ENCODE measurements at regions not wholly inside any gene's neighbourhood (a gene's known extent, or its start where the extent isn't known, plus 50 kb on each side); places are given as distances from the start of the nearest gene placed in this dataset.

DNA sequence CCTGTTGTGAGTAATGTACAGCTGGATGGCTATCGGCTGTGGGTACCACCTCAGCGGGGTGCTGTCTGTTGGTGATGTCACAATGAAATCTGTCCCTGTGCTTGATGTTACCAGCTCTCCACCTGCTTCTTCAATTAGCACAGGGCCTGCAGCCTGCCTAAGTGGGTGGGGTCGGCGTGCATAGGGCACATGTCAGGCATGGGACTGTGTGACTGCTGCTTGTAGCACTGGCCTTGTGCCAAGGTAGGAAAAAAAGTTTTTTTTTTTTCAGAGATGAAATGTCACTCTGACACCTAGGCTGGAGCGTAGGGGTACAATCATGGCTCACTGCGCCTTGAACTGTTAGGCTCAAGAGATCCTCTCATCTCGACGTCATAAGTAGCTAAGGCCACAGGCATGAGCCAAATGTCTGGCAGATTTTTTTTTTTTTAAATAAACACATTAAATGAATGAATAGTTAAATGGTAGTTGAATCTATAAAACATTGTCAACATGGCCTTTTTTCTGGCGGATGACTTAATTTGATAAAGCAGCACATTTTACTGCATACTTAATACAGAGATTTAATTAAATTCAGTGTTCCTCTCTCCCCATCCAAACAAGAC, 222.5 kb downstream of the NXNL2 start:
- no peak for DNase-seq (ENCODE audit: low spot score)

DNA sequence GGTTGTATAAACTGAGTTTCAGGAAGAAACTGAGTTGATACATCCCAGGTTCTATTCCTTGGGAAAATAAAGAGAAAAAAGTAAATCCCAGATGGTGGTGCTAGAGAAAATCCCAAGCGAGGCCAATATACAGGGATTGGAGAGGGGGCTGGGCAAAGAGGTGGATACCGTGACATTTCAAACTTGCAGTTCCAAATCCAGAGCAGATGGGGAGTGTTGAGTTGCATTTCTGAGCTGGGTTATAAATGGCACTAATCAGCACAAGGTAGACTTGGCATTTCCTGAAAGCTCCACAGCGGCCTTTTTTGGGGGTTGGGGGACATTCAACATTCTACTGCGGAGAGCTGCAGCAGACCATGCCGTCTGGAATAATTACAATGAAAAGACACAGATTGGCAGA, 224.4 kb downstream of the NXNL2 start:
- DNase-seq (ENCODE audit: low spot score) = no peak

- DNase-seq (ENCODE audit: low spot score) = no peak
Observed at GRCh38 chr9:88766778-88767503, 224.3 kb upstream of the S1PR3 start.

DNA sequence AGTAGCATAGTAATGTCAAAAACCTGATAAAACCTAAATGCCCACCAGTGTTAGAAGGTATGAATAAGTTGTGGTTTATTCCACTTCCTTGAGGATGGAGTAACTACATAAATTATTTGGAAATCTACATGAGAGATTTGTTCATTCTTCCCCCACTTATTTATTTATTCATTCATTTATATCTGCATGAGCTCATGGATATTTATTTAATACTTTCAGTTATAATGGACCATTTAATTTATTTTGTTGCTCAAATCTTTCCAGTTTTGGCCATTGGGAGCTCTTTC, 223.8 kb upstream of the S1PR3 start:
- DNase-seq (ENCODE audit: low spot score) = no peak

DNA sequence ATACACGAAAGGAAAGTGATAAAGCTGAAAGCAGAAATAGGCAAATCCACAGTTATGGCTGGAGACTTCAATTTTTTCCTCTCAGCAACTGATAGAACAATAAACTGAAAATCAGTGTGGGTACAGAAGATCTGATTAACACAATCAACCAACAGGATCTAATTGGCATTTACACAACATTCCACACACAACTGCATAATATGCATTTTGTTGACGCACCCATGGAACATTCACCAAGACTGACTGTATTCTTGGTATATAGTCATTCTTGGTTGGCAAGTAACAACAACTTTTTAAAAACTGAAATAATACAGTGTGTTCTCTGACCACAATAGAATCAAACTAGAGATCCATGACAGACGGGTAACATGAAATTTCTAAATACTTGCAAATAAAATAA, 218.7 kb upstream of the S1PR3 start:
- no peak for DNase-seq (ENCODE audit: low spot score)

DNA sequence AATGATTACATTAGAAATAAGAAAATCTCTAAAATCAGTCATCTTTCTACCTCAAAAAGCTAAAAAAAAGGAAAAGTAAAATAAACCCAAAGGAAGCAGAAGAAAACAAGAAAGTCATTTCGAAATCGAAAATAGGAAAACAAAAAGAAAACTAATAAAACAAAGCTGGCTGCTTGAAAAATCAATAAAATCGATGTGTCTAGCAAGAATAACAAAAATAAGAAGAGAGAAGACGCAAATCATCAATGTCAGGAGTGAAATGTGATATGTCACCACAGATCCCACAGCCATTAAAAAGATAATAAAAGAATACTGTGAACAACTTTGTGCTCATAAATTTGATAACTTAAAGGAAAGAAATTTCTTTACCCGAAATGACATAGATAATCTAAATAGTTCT, 218.1 kb upstream of the S1PR3 start:
- no peak for DNase-seq (ENCODE audit: low spot score)

DNA sequence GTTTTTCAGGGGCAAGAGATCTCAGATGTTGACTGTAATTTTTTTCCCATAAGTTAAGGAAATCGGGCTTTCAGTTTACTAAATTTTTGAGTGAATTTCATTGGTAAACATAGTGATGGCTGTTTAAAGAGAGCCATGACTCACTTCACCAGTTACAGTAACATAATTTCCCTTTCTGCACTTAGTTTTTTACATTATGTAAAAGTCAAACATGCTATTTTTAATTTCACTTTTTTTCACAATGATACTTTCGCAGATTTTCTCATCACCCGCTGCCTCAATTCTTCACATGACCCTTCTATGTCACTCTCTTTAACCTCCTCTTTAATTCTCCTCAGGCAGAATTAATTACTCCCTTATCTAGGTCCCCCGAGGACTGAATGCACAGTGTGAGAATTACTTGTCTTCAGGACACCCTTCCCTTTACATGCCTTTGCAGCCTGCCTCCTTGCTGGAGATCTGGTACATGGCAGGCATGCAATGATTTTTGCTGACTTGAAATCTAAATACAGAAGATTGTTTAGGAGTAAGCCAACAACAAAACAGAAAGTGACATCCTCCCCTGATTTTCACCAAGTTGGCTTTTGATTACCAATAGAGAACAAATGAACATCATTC, 217.5 kb upstream of the S1PR3 start:
- DNase-seq (ENCODE audit: low spot score) = no peak

DNA sequence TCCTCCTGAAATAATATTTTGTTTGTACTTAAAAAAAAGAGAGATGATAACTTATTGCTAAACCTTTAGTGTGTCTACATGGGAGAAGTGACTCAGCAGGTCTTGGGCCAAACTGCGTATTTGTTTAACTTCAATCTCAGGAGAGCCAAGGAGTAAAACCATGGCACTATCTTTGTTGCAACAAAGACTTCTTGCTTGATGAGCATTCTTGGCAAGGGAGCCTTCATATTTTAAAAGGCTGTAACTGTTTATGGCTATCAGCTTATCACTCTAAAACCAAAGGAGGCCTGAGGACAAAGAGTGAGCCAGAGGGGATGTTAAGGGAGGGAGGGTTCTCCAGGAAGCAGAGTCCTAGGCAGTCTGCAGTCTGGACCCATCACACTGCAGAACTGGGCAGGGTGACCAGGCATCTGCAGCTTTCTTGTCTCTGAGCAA, 216.2 kb upstream of the S1PR3 start:
- DNase-seq (ENCODE audit: low spot score) = no peak

DNA sequence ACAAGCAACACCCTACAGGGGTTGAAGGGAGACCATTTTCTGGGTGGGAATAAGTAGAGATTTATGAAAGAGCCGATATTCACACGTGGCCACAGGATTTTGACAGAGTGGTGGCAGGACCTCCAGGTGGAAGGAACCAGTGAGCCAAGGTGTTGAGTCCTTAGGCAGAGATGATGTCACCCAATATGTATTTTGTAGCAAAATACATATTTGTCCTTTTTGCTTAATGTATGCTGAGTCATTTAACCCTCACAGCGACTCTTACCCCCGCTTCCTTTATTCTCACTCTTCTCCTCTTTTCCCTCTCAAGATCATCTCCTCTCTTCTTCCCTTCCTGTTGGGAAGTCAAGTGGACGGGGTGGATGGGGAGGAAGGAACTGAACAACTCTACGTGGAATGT, 215.7 kb upstream of the S1PR3 start:
- no peak for DNase-seq (ENCODE audit: low spot score)

- no peak for DNase-seq (ENCODE audit: low spot score)
Observed at GRCh38 chr9:88775966-88776365, 215.3 kb upstream of the S1PR3 start.

- DNase-seq (ENCODE audit: low spot score) = peak; percentile 80
Observed at GRCh38 chr9:88776717-88777497, 214.4 kb upstream of the S1PR3 start.

DNA sequence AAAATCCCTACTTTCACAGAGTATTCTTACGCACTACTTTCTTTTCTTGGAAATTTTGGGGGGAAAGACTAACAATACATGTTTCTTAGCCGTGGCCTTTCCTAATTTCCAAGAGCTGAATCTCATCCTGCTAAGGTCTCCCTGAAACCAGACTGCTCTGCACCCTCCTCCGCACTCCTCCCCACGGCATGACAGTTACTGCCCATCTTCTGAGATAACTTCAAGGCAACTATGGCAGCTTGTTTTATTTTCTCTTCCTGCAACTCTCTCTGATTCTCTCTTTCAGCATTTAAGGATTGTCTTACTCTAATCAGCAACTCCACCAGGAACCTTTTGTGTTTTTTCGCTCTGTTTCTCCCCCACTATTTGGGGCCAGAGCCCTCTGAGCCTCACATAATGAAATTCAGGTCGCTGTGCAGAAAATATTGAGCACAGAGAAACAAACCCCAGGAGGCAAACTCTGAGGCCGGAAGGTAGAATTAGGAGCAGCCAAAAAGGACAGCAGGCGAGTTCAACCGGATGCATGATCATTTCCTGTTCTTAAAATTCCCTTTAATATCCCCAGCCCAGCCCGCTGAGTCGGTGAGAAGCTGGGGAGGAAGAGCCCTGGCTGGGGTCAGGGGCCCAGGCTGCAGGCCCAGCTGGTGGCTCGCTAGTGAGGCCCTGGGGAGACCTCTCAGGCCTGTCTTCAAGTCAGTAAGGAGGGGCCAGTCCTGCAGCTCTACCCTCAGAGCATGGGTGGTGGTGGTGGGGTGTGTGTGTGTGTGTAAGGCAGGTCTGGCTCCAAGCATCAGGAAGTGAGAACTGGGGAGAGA, 213.6 kb upstream of the S1PR3 start:
- DNase-seq (ENCODE audit: low spot score) = peak; percentile 82

GRCh38 chr9:88781628-88782391, 209.5 kb upstream of the S1PR3 start:
- DNase-seq (ENCODE audit: low spot score) = no peak

GRCh38 chr9:88782931-88783710, 208.1 kb upstream of the S1PR3 start:
- no peak for DNase-seq (ENCODE audit: low spot score)

GRCh38 chr9:88783711-88784083, 207.6 kb upstream of the S1PR3 start:
- DNase-seq (ENCODE audit: low spot score) = no peak

- no peak for DNase-seq (ENCODE audit: low spot score)
Observed at GRCh38 chr9:88784960-88785359, 206.3 kb upstream of the S1PR3 start.

GRCh38 chr9:88786291-88787079, 204.8 kb upstream of the S1PR3 start:
- no peak for DNase-seq (ENCODE audit: low spot score)

GRCh38 chr9:88789785-88790184, 201.5 kb upstream of the S1PR3 start:
- no peak for DNase-seq (ENCODE audit: low spot score)

DNA sequence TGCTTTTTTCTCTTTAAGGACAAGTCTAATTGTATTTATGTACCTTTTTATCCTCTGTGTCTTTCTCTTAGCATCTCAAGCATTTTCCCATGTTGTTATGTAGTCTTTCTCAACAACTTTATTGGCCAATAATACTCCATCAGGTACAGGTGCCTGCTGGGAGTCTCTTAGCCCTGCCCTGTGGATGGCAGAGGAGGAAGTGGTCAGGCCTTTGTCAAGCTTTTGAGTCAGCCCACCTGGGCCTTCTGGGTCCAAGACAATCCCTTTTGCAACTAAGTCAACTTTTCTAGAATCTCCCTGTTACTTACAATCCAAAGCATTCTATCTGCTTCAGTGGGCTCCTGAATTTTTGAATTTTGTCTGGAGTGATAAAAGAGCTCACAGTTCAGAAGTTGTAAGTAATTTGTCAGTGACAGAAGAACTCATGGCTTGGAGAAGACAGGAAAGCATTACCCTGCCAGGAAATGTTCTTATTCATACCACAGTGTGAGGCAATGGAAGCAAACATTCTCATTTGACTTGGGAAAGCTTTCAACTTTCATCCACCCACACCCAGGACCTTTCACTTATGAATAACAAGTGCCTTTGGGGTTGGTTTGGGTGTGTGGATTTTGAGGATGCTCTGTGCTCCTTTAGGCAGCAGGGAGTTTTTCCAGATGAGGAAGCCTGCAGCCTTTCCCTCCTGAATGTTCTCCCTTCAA, 200.0 kb upstream of the S1PR3 start:
- no peak for DNase-seq (ENCODE audit: low spot score)

All from kidney capillary endothelial cell (primary cell).